Neural cell (in vitro differentiated cells): ENCODE measurements at regions not wholly inside any gene's neighbourhood (a gene's known extent, or its start where the extent isn't known, plus 50 kb on each side); places are given as distances from the start of the nearest gene placed in this dataset.

Experiments
- H2AFZ ChIP-seq: fragments of 200-600, 300-800 bp; sonication (generic), shearing (Covaris generic); 2 replicates; pipeline ENCODE4 v1.6.0; 2014; ENCODE audit warnings: low read depth, mild to moderate bottlenecking, antibody characterized with exemption, low read length, moderate library complexity
- H3F3A ChIP-seq: fragments of 200-600 bp; shearing (Covaris generic); 2 replicates; pipeline ENCODE4 v1.6.1; 2016; ENCODE audit warnings: mild to moderate bottlenecking, moderate library complexity, mixed read lengths, antibody characterized with exemption, low read length; ENCODE audit not compliant: insufficient read depth, poor library complexity, severe bottlenecking
- H3K27ac ChIP-seq: fragments of 200-600, 300-800 bp; sonication (generic), shearing (Covaris generic); 2 replicates; pipeline ENCODE4 v1.5.1; 2014; ENCODE audit warnings: mild to moderate bottlenecking, low read length, moderate library complexity
- H3K27me3 ChIP-seq: fragments of 300-800, 200-600 bp; sonication (generic), shearing (Covaris generic); 2 replicates; pipeline ENCODE4 v1.6.0; 2014; ENCODE audit warnings: mild to moderate bottlenecking, low read depth, low read length, moderate library complexity; ENCODE audit not compliant: insufficient read depth
- H3K36me3 ChIP-seq: fragments of 300-800, 200-600 bp; sonication (generic), shearing (Covaris generic); 2 replicates; pipeline ENCODE4 v1.5.1; 2014; ENCODE audit warnings: mild to moderate bottlenecking, antibody characterized with exemption, low read length, moderate library complexity; ENCODE audit not compliant: insufficient read depth
- H3K4me2 ChIP-seq: fragments of 300-800, 200-600 bp; sonication (generic), shearing (Covaris generic); 2 replicates; pipeline ENCODE4 v1.6.0; 2014; ENCODE audit warnings: mild to moderate bottlenecking, low read length
- H3K4me3 ChIP-seq: fragments of 300-800, 200-600 bp; sonication (generic), shearing (Covaris generic); 2 replicates; pipeline ENCODE4 v1.5.1; 2014; ENCODE audit warnings: mild to moderate bottlenecking, low read length, moderate library complexity
- H3K79me2 ChIP-seq: fragments of 200-600 bp; shearing (Covaris generic); replicated peaks from 2 replicates; pipeline ENCODE4 v1.6.0; 2014; ENCODE audit warnings: mild to moderate bottlenecking, low read length, moderate library complexity; ENCODE audit not compliant: insufficient read depth
- H3K9ac ChIP-seq: fragments of 300-800, 200-600 bp; sonication (generic), shearing (Covaris generic); 2 replicates; pipeline ENCODE4 v1.6.1; 2016; ENCODE audit warnings: mild to moderate bottlenecking, low read length, mixed read lengths
- H3K9me2 ChIP-seq: fragments of 200-600 bp; shearing (Covaris generic); 2 replicates; pipeline ENCODE4 v1.6.1; 2016; ENCODE audit warnings: mild to moderate bottlenecking, low read length, mixed read lengths; ENCODE audit not compliant: insufficient read depth
- H3K9me3 ChIP-seq: fragments of 200-600, 300-800 bp; sonication (generic), shearing (Covaris generic); 2 replicates; pipeline ENCODE4 v1.6.1; 2016; ENCODE audit warnings: mild to moderate bottlenecking, mixed run types, low read length, moderate library complexity, mixed read lengths
- H4K20me1 ChIP-seq: fragments of 200-600 bp; shearing (Covaris generic); 2 replicates; pipeline ENCODE4 v1.6.1; 2016; ENCODE audit warnings: mild to moderate bottlenecking, mixed run types; ENCODE audit not compliant: insufficient read depth
- EP300 ChIP-seq: fragments of 450-650 bp; conservative IDR thresholded peaks from 2 replicates; pipeline ENCODE4 v1.6.1; 2014; ENCODE audit warnings: antibody characterized with exemption, mild to moderate bottlenecking, moderate library complexity; ENCODE audit not compliant: poor library complexity, severe bottlenecking
- EZH2 ChIP-seq: fragments of 200-600, 300-800 bp; shearing (Covaris generic), sonication (generic); IDR thresholded peaks from 2 replicates; pipeline ENCODE4 v1.6.1; 2014; ENCODE audit warnings: antibody characterized with exemption, low read length, borderline replicate concordance, mild to moderate bottlenecking; ENCODE audit not compliant: insufficient read depth, poor library complexity, severe bottlenecking
- MXI1 ChIP-seq: fragments of 450-650 bp; conservative IDR thresholded peaks from 2 replicates; pipeline ENCODE4 v1.6.1; 2014; ENCODE audit warnings: antibody characterized with exemption, mild to moderate bottlenecking; ENCODE audit not compliant: poor library complexity, severe bottlenecking
- POLR2AphosphoS5 ChIP-seq: IDR thresholded peaks from 2 replicates; pipeline ENCODE4 v1.6.1; 2012
- RAD21 ChIP-seq: fragments of 450-650 bp; conservative IDR thresholded peaks from 2 replicates; pipeline ENCODE4 v1.6.1; 2014; ENCODE audit warnings: antibody characterized with exemption, mild to moderate bottlenecking, moderate library complexity
- SMC3 ChIP-seq: fragments of 450-650 bp; conservative IDR thresholded peaks from 2 replicates; pipeline ENCODE4 v1.6.1; 2014; ENCODE audit warnings: antibody characterized with exemption, mild to moderate bottlenecking, moderate library complexity; ENCODE audit not compliant: poor library complexity
- TAF1 ChIP-seq: IDR thresholded peaks from 2 replicates; pipeline ENCODE4 v1.6.1; 2012; ENCODE audit warnings: low read depth
- TF ChIP-seq, protein P1 (sequence below): fragments of 450-650 bp; IDR thresholded peaks from 2 replicates; pipeline ENCODE4 v1.5.1; 2014; ENCODE audit warnings: antibody characterized with exemption, mild to moderate bottlenecking, moderate library complexity; ENCODE audit not compliant: poor library complexity, severe bottlenecking
- TF ChIP-seq, protein P2 (sequence below): IDR thresholded peaks from 2 replicates; pipeline ENCODE4 v1.6.1; 2012; ENCODE audit warnings: borderline replicate concordance

DNA sequence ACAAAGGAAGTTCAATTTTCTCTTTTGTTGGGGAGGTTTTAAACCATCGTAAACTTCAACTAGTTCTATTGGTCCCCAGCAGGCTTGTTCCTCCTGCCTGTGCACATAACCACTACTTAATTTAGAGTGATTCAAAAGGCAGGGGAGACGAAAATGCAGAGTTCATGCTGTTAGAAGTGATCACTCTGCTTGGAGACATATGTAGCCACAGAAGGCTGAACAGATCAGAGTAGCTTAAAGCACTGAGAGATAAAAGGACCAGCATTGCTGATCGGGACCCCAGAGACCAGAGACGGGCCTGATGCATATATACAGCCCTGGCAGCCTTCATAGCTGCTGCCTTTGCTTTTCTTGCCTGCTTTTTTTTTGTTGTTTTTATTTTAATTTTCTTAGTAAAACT is 662.0 kb upstream of the CPEB2 start:
- H3F3A ChIP-seq: peaks cover 3% of the 10 kb centered on the region
- H3K36me3 ChIP-seq: no peaks in the 10 kb centered on the region
- no peak overlapping the region for H2AFZ ChIP-seq
- H3K79me2 ChIP-seq: no peaks in the 10 kb centered on the region
- TF ChIP-seq, protein P1, sequence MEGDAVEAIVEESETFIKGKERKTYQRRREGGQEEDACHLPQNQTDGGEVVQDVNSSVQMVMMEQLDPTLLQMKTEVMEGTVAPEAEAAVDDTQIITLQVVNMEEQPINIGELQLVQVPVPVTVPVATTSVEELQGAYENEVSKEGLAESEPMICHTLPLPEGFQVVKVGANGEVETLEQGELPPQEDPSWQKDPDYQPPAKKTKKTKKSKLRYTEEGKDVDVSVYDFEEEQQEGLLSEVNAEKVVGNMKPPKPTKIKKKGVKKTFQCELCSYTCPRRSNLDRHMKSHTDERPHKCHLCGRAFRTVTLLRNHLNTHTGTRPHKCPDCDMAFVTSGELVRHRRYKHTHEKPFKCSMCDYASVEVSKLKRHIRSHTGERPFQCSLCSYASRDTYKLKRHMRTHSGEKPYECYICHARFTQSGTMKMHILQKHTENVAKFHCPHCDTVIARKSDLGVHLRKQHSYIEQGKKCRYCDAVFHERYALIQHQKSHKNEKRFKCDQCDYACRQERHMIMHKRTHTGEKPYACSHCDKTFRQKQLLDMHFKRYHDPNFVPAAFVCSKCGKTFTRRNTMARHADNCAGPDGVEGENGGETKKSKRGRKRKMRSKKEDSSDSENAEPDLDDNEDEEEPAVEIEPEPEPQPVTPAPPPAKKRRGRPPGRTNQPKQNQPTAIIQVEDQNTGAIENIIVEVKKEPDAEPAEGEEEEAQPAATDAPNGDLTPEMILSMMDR: no peak
- TF ChIP-seq RAD21: no peak
- no peak for TF ChIP-seq SMC3
- no peak for TF ChIP-seq TAF1
- TF ChIP-seq EP300: no peak
- TF ChIP-seq POLR2AphosphoS5: no peak
- TF ChIP-seq MXI1: no peak
- TF ChIP-seq, protein P2, sequence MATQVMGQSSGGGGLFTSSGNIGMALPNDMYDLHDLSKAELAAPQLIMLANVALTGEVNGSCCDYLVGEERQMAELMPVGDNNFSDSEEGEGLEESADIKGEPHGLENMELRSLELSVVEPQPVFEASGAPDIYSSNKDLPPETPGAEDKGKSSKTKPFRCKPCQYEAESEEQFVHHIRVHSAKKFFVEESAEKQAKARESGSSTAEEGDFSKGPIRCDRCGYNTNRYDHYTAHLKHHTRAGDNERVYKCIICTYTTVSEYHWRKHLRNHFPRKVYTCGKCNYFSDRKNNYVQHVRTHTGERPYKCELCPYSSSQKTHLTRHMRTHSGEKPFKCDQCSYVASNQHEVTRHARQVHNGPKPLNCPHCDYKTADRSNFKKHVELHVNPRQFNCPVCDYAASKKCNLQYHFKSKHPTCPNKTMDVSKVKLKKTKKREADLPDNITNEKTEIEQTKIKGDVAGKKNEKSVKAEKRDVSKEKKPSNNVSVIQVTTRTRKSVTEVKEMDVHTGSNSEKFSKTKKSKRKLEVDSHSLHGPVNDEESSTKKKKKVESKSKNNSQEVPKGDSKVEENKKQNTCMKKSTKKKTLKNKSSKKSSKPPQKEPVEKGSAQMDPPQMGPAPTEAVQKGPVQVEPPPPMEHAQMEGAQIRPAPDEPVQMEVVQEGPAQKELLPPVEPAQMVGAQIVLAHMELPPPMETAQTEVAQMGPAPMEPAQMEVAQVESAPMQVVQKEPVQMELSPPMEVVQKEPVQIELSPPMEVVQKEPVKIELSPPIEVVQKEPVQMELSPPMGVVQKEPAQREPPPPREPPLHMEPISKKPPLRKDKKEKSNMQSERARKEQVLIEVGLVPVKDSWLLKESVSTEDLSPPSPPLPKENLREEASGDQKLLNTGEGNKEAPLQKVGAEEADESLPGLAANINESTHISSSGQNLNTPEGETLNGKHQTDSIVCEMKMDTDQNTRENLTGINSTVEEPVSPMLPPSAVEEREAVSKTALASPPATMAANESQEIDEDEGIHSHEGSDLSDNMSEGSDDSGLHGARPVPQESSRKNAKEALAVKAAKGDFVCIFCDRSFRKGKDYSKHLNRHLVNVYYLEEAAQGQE: no peak
- no peak for TF ChIP-seq EZH2
- no peak overlapping the region for H3K9ac ChIP-seq
- no peaks in the 10 kb centered on the region for H3K27me3 ChIP-seq
- no peak overlapping the region for H3K4me2 ChIP-seq
- H3K27ac ChIP-seq: no peak overlapping the region
- H3K9me3 ChIP-seq: no peaks in the 10 kb centered on the region
- no peak overlapping the region for H3K4me3 ChIP-seq
- no peaks in the 10 kb centered on the region for H4K20me1 ChIP-seq
- H3K9me2 ChIP-seq: no peaks in the 10 kb centered on the region

DNA sequence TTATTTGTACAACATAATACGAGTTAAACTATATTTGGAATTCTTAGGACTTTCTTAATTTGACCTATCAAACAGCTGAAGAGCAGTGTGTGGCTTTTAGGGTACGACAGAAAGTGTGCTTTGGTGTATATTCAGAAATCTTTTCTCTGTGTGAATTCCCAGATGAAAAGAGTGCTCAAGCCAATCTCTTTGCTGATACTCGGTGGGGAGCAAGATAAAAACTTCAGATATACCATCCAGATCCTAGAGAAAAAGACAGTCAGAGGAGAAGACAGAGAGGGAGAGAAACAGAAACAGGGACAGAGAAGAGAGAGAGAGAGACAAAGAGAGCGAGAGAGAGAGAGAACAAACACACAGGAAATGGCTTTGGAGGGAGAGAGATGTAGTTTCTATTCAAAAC is 658.3 kb upstream of the CPEB2 start:
- Histone ChIP-seq H3K4me3 (peak overlapping the region; percentile 9), H2AFZ (no peak overlapping the region), H3K4me2 (no peak overlapping the region), H3K9me2 (no peaks in the 10 kb centered on the region), H3K79me2 (no peaks in the 10 kb centered on the region), H3K27ac (no peak overlapping the region), H4K20me1 (no peaks in the 10 kb centered on the region), H3F3A (peaks cover 3% of the 10 kb centered on the region), H3K9me3 (no peaks in the 10 kb centered on the region), H3K9ac (no peak overlapping the region), H3K27me3 (no peaks in the 10 kb centered on the region), H3K36me3 (no peaks in the 10 kb centered on the region)
- TF ChIP-seq TAF1: no peak
- no peak for TF ChIP-seq EZH2

DNA sequence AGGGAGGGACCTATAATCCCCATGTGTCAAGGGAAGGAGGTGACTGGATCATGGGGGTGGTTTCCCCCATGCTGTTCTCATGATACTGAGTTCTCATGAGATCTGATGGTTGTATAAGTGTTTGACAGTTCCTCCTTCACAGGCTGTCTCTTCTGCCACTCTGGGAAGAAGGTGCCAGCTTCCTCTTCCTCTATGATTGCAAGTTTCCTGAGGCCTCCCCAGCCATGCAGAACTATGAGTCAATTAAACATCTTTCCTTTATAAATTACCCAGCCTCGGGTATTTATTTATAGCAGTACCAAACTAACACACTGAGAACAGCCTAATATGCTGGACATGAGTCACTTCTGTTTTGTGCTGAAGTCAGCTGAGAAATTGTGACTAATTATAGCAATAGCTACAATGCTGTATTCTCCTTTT is 656.9 kb upstream of the CPEB2 start:
- H3K4me2 ChIP-seq: no peak overlapping the region
- TF ChIP-seq EP300 (no peak), POLR2AphosphoS5 (no peak), TAF1 (no peak), SMC3 (no peak), EZH2 (no peak), RAD21 (no peak), MXI1 (no peak)
- TF ChIP-seq, protein P1: no peak
- TF ChIP-seq, protein P2: no peak
- H3K36me3 ChIP-seq: no peaks in the 10 kb centered on the region
- H2AFZ ChIP-seq: no peak overlapping the region
- H3F3A ChIP-seq: peaks cover 3% of the 10 kb centered on the region
- H4K20me1 ChIP-seq: no peaks in the 10 kb centered on the region
- no peaks in the 10 kb centered on the region for H3K27me3 ChIP-seq
- H3K9me3 ChIP-seq: no peaks in the 10 kb centered on the region
- H3K4me3 ChIP-seq: no peak overlapping the region
- no peak overlapping the region for H3K27ac ChIP-seq
- no peaks in the 10 kb centered on the region for H3K79me2 ChIP-seq
- no peak overlapping the region for H3K9ac ChIP-seq
- H3K9me2 ChIP-seq: no peaks in the 10 kb centered on the region
